ENCODE measurements at regions not wholly inside any gene's neighbourhood (a gene's known extent, or its start where the extent isn't known, plus 50 kb on each side); places are given as distances from the start of the nearest gene placed in this dataset.

- TF ChIP-seq CTCF (optimal IDR thresholded peaks at IDR 0.05 in 1 of 3, IDR thresholded peaks at IDR 0.05 in 1 of 3, conservative IDR thresholded peaks at IDR 0.05 in 1 of 3; ENCODE audit: extremely low read depth in 1 of 3, insufficient read depth in 2 of 3, low read length in 3 of 3) (no peak), EZH2 (IDR thresholded peaks at IDR 0.05; ENCODE audit: low read length) (no peak)
Measured at GRCh38 chr3:167160781-167161180, 219.3 kb downstream of the ZBBX start.

Measured in keratinocyte (primary cell).